ENCODE measurements at regions not wholly inside any gene's neighbourhood (a gene's known extent, or its start where the extent isn't known, plus 50 kb on each side); places are given as distances from the start of the nearest gene placed in this dataset.

GRCh38 chr9:119559056-119559455 lies 189.8 kb upstream of the BRINP1 start:
- DNase-seq (ENCODE audit: low read depth in 4 of 4, low spot score in 2 of 4) = no peak

- DNase-seq (ENCODE audit: low read depth in 4 of 4, low spot score in 2 of 4) = peak; percentile 32 to 59 (median 58)
These were observed 187.1 kb upstream of the BRINP1 start for GRCh38 chr9:119556129-119556875.

GRCh38 chr9:119544492-119544891 lies 175.3 kb upstream of the BRINP1 start:
- DNase-seq (ENCODE audit: low read depth in 4 of 4, low spot score in 2 of 4) = no peak

- no peak for DNase-seq (ENCODE audit: low read depth in 4 of 4, low spot score in 2 of 4)
These were observed 167.9 kb upstream of the BRINP1 start for GRCh38 chr9:119537138-119537537.

- peak in 2 of 4 donors; percentile 29 to 34 for DNase-seq (ENCODE audit: low read depth in 4 of 4, low spot score in 2 of 4)
These were observed 164.3 kb upstream of the BRINP1 start for GRCh38 chr9:119533504-119533903.

- DNase-seq (ENCODE audit: low read depth in 4 of 4, low spot score in 2 of 4) = no peak
These were observed 157.5 kb upstream of the BRINP1 start for GRCh38 chr9:119526698-119527097.

- DNase-seq (ENCODE audit: low read depth in 4 of 4, low spot score in 2 of 4) = no peak
These were observed 154.3 kb upstream of the BRINP1 start for GRCh38 chr9:119523508-119523907.

GRCh38 chr9:119522381-119522780 lies 153.1 kb upstream of the BRINP1 start:
- no peak for DNase-seq (ENCODE audit: low read depth in 4 of 4, low spot score in 2 of 4)

GRCh38 chr9:119509291-119509905 lies 140.2 kb upstream of the BRINP1 start:
- DNase-seq (ENCODE audit: low read depth in 4 of 4, low spot score in 2 of 4) = no peak

- DNase-seq (ENCODE audit: low read depth in 4 of 4, low spot score in 2 of 4) = no peak
These were observed 132.1 kb upstream of the BRINP1 start for GRCh38 chr9:119501374-119501773.

GRCh38 chr9:119500072-119500771 lies 131.0 kb upstream of the BRINP1 start:
- no peak for DNase-seq (ENCODE audit: low read depth in 4 of 4, low spot score in 2 of 4)

- no peak for DNase-seq (ENCODE audit: low read depth in 4 of 4, low spot score in 2 of 4)
These were observed 118.0 kb upstream of the BRINP1 start for GRCh38 chr9:119487118-119487827.

- DNase-seq (ENCODE audit: low read depth in 4 of 4, low spot score in 2 of 4) = no peak
These were observed 113.9 kb upstream of the BRINP1 start for GRCh38 chr9:119483153-119483552.

GRCh38 chr9:119477197-119477596 lies 108.0 kb upstream of the BRINP1 start:
- DNase-seq (ENCODE audit: low read depth in 4 of 4, low spot score in 2 of 4) = no peak

GRCh38 chr9:119458068-119458467 lies 88.8 kb upstream of the BRINP1 start:
- DNase-seq (ENCODE audit: low read depth in 4 of 4, low spot score in 2 of 4) = no peak

GRCh38 chr9:119453980-119454379 lies 84.7 kb upstream of the BRINP1 start:
- no peak for DNase-seq (ENCODE audit: low read depth in 4 of 4, low spot score in 2 of 4)

- no peak for DNase-seq (ENCODE audit: low read depth in 4 of 4, low spot score in 2 of 4)
These were observed 84.3 kb upstream of the BRINP1 start for GRCh38 chr9:119453490-119453911.

GRCh38 chr9:119451426-119451825 lies 82.2 kb upstream of the BRINP1 start:
- DNase-seq (ENCODE audit: low read depth in 4 of 4, low spot score in 2 of 4) = no peak

- no peak for DNase-seq (ENCODE audit: low read depth in 4 of 4, low spot score in 2 of 4)
These were observed 73.9 kb upstream of the BRINP1 start for GRCh38 chr9:119443179-119443578.

- DNase-seq (ENCODE audit: low read depth in 4 of 4, low spot score in 2 of 4) = no peak
These were observed 72.6 kb upstream of the BRINP1 start for GRCh38 chr9:119441832-119442231.

- no peak for DNase-seq (ENCODE audit: low read depth in 4 of 4, low spot score in 2 of 4)
These were observed 72.1 kb upstream of the BRINP1 start for GRCh38 chr9:119441338-119441737.

All from left renal cortex interstitium (tissue), 4 donors.